ENCODE measurements at regions not wholly inside any gene's neighbourhood (a gene's known extent, or its start where the extent isn't known, plus 50 kb on each side); places are given as distances from the start of the nearest gene placed in this dataset.

GRCh38 chr4:62901101-62901500, 1508.1 kb downstream of the TECRL start:
- TF ChIP-seq CTCF (conservative IDR thresholded peaks at IDR 0.05; ENCODE audit: low read length) (no peak), EZH2phosphoT487 (IDR thresholded peaks at IDR 0.05; ENCODE audit: borderline replicate concordance, low read depth, low read length) (no peak)

All from OCI-LY7 (cell line).